GM18519 (cell line): ENCODE measurements at regions not wholly inside any gene's neighbourhood (a gene's known extent, or its start where the extent isn't known, plus 50 kb on each side); places are given as distances from the start of the nearest gene placed in this dataset.
"Not testable (repeated sequence)": the region's sequence is repeated elsewhere in the genome, so short reads cannot be mapped to it uniquely, and the experiment has no call there.

ENCODE experiments used
- ATAC-seq: cut with Tn5 transposase; IDR thresholded peaks from one replicate; pipeline ENCODE4 v1.9.1; 2021; ENCODE audit warnings: mild to moderate bottlenecking, moderate library complexity; ENCODE audit not compliant: unreplicated experiment, low FRiP score

DNA sequence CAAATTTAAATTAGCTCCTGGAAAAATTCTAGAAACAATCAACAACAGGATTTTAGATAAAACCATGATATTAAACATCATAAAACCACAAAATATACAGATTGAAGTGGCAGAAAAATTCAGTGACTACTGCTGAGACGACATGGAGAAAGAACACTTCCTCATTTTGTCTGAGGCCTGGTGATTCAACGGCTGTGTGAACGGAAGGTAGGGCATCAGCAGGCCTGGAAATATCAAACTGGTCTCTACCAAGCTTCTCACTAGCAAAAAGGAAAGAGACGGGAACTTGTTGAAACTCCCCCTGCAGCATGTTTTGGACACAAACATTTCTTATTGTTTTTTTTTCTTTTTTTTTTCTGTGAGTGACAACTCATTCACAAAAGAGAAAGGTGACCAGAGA, 58.0 kb upstream of the AHI1 start:
- peak; percentile 55 for ATAC-seq

DNA sequence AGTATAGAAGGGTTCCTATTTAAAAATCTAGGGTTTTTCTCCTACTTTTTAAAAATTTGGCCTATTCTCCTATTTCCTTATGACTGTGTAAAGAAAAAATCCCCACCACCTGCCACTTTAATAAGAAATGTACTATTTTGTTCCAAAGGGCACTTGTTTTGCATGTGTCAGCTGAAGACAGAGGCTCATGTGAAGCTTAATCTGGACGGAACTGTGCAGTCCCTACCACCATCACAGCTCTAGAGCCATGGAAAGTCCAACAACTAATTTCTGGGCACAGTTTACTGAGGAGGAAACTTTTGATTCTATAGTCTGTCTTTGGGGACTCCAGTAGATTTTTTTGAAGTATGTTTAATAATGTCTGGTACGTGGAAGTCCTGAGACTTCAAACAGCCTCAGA, 60.0 kb upstream of the AHI1 start:
- ATAC-seq = no peak

DNA sequence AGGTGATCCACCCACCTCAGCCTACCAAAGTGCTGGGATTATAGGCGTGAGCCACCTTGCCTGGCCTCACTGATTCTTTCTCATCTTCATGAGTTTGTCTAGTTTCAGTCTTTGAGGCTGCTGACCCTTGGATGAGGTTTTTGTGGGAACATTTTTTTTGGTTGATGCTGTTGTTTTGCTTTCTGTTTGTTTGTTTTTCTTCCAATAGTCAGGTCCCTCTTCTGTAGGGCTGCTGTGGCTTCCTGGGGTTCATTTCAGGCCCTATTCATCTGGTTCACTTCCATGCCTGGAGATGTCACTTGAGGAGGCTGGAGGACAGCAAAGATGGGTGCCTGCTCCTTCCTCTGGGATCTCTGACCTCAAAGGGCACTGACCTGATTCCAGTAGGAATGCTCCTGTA, 68.1 kb upstream of the AHI1 start:
- not testable (repeated sequence) for ATAC-seq

DNA sequence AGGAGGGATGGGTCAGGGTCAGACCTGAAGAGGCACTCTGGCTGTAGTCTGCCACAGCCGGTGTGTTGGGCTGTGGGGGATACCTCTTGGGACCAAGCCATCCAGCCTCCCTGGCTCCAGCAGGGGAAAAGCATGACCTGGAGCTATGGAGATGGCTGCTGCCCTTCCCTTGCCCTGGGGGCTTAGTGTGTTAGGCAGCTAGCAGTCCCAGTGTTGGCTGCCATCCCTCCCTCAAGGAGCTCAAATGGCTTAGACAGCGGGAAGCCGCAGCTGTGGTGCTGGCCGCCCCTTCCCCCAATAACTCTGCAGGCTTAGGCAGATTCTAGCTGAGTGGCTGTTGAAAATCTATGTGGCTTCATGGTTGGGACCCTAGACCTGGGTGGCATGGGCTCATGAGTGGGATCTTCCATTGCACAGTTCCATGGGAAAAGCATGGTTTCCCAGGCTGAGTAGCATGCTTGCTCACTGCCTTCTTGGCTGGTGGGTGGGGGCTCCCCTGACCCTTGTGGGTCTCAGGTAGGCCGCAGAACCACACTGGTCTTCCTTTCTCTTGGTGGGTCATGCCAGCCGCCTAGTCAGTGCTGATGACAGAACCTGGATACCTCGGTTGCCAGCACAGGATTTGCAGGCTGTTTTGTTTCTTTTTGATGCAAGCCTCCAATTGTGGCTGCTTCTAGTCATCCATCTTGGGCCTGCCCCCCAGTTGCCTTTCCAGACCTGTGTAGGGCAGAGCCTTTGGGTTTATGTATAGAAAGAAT, 69.0 kb upstream of the AHI1 start:
- no peak for ATAC-seq

DNA sequence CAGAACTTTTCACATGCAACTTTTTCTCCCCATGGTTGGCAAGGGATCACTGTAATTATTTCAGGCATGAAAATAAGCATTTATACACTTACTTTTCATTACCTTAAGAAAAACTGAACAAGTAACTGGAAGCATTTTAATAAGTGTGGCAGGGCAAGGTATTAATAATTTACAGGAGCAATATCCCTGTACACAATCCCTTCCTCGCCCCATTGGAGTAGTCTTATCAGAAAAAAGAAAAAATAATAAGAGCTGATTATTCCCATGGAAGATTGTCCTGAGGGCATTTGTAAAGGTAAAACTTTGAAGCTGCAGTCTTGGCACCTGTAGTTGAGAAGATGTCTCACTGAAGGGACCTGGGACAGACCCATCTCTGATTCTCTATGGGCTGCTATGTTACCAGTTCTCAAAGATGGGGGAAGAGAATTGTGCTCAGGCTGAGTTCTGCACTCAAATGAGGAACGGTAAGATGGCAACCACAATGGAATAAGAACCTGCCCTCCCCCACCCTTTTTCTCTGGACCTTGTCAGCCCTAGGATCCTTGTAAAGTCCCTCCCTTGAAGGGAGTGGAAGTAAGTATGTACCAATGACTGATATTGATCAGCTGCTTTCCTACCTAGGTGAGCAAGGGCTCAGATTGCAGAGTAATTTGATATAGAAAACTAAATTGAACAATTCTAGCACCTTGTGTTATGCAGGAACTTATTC, 70.0 kb upstream of the AHI1 start:
- ATAC-seq = no peak

DNA sequence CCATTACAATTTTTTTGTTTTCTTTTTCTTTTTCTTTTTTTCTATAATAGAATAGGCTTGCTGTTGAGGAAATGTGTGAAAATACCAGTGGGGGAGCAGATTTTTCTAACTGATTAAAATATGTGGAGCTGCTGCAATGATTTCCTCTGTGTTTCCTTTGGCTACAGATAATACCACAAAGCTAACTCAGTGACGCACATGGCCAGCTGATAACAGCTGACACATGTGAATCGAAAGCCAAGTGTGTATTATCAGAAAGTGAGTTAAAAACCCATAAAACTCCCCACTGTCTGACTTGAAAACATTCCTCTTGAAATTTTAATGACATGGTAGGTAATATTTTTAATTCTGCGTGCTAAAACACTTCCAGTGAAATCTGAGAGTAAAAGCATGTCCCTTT, 70.8 kb upstream of the AHI1 start:
- ATAC-seq = no peak

DNA sequence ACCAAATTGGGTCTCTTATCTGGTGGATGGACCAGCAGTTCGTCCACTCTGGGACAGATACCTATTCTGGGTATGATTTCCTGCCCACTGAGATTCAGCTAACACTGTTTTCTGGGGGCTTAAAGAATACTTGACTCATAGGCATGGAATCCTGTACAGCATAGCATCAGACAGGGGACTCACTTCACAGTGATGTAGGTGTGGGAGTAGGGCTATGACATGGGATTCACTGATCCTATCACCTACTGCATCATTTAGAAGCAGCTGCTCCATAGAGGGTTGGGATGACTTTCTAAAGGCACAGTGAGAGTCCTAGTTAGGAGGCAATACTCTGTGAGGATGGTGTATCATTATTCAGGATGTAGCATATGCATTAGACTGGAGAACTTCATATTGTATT, 74.5 kb upstream of the AHI1 start:
- ATAC-seq = no peak

DNA sequence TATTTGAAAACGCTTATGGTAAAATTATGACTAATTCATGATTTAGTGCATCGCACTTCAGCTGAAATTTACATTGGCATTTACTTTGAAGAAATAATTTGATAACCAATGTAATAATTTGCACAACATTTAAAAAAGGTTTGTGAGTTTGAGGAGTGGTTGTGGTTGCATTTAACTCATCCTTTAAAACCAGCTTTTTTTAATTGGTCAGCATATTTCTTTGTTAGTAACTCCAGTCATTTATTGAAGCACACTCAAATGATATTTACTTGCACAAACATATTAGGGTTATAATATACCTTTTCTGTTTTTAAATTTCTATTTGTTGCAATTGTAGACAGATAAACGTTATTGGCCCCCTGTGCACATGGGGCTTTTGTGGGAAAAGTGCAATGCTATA, 78.1 kb upstream of the AHI1 start:
- ATAC-seq = no peak

DNA sequence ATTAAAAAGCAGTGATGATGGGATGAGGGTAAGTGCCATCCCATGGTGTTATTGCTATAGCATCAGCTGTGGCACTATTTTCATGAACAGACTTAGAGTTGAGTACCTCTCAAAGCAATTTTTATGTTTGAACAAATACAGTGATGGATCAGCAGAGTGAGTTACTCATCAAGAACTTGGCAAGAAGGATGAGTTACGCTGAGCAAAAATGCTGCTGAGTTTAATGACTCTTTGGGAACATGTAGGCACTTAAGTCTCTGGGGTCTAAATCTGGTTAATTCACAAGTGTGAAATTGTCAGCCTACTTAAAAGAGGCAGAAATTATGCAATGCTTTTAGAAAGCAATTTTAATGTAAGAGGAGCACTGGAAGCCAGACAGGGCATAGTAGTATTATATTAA, 78.5 kb upstream of the AHI1 start:
- ATAC-seq = no peak

DNA sequence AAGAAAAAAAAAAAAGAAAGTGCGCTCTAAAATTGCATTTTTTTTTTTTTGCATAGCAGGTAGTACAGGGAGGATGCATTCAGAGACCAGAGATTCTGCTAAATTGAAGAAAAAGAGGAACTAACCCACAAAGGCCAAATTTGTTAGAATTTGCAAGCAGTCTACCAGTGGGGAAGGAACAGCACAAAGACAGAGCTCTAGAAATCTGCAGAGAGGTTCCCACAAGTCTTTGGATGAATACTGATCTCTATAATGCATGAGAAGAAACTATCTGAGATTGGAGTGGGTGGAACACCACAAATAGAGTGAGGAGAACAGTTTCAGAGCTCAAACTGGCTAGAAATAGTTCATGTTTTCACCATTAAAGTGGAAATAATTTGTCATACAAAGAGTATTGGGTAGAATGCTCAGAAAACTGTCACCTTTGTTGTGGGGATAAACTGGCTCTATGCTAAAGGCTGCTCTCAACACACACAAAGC, 79.6 kb upstream of the AHI1 start:
- peak; percentile 94 for ATAC-seq

DNA sequence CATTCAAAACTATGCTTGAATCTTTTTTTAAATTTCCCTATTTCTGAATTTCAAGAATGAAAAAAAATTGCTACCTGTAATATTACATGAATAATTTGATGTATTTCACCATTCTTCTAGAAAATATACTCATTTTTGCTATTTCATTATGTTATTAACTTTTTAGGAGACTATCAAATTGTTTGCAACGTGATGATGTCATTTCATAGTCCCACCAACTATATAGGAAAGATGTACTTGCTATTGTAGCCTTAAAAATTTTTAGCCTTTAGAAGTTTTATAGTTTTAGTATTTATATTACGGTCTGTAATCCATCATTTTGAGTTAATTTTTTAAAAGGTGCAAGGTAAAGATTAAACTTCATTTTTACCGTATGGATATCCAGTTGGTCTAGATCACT, 81.4 kb upstream of the AHI1 start:
- no peak for ATAC-seq

DNA sequence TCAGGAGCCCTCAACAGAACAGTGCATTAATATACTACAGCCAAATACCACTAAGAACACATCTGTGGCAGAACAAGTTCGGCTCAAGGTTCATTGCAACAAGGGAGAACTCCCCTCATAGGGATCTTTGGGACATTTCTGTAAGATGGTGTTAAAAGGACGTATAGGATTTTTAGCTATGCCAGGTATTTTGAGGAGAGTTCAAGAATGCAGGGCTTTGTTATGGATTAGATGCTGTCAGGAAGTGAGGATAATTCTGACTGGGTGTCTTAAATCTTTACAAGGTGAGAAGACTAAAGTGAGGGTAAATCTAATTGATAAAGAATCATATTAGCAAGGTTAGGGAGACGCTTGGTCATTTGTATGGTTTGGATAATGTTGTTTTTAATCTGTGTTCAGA, 83.7 kb upstream of the AHI1 start:
- no peak for ATAC-seq

DNA sequence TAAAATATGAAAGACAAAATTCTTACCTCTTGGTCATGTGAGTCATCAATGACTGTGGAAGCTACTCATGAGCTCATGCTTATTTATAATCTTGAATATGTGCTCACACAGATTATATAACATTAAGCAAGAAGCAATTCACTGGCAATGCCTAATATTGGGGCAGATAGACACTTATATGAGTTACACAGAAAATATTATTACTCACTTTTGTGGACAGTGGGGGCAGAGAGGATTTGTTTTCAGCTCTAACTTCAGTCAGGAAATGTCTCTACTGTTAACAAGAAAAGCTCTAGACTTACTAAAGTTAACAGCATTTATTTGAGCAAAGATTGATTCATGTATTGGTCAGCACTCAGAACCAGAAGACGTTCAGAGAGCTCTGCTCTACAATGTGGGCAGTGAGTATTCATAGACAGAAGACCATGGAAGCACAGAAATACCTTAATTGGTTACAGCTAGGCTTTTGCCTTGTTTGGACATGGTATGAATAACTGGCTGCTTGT, 85.8 kb upstream of the AHI1 start:
- ATAC-seq = no peak

DNA sequence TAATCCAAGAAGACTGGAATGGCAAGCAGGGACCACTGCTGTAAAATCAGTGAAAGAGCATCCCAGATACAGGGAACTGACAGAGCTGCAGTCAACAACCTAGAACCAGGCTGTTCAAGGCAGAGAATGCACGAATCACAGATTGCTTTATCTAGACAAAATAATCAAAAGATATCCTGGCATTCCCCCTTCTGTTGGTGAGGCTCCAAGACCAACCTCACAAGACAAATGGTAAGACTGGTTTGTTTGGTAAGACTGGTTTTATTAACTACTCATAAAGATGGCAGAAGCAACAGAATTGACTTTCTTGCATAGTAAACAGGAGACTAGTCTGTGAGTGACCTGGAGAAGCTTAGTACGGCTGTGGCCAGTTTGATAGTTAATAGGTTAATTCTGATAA, 88.8 kb upstream of the AHI1 start:
- ATAC-seq = no peak

DNA sequence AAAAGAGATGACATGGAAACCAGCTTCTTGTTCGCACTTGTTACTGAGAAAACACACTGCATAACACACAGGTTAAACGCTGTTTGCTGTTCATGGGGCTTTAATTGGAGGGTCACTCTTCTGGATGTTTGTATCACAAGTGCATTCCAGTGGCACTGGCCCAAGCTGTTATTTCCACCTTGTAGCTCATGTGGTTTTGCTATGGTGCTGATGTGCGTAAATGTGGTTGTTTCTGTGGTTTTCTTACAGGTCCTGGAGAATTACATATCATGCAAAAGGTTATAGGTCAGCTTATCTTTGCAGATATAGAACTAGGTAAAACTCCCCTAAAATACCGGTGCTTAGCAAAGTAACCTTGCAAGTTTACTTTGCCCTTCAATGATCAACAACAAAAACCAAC, 89.3 kb upstream of the AHI1 start:
- no peak for ATAC-seq

DNA sequence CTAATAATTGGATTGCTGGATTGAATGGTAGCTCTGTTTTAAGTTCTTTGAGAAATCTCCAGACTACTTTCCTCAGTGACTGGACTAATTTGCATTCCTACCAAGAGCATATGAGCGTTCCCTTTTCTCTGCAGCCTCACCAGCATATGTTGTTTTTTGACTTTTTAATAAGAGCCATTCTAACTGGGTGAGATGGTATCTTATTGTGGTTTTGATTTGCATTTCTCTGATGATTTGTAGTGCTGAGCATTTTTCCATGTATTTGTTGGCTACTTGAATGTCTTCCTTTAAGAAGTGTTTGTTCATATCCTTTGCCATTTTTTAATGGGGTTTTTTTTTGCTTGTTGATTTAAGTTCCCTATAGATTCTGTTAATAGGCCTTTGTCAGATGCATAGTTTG, 94.7 kb upstream of the AHI1 start:
- no peak for ATAC-seq

DNA sequence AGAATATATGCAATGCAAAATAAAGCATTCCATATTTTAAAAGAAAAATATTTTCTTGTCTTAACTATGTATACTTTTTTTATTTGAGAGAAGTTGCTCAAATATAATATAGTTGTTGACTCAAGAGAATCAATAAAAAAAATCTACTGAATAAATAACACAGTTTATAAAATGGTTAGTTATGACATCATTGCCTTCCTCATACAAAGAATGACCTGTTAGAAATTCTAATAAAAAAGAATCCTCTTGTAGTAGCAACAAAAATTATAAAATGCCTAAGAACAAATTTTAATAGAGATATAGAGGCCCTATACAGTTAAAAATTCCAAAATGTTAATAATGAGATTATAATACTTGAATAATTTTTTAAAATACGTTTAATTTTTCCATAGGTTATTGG, 96.5 kb upstream of the AHI1 start:
- ATAC-seq = no peak

DNA sequence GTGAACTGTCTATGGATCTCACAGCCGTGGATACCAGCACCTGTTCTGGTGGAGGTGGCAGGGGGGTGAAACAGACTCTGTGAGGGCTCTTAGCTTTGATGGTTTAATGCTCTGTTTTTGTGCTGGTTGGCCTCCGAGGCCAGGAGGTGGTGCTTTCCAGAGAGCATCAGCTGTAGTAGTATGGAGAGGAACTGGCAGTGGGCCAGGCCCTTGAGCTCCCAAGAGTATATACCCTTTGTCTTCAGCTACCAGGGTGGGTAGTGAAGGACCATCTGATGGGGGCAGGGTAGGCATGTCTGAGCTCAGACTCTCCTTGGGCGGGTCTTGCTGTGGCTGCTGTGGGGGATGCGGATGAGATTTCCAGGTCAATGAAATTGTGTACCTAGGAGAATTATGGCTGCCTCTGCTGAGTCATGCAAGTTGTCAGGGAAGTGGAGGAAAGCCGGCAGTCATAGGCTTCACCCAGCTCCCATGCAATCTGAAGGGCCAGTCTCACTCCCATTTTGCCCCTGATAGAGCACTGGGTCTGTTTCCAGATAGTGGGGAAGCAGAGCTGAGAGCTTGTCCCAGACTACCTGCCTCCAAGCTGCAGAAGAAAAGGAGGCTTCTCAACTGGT, 102.7 kb upstream of the AHI1 start:
- no peak for ATAC-seq

DNA sequence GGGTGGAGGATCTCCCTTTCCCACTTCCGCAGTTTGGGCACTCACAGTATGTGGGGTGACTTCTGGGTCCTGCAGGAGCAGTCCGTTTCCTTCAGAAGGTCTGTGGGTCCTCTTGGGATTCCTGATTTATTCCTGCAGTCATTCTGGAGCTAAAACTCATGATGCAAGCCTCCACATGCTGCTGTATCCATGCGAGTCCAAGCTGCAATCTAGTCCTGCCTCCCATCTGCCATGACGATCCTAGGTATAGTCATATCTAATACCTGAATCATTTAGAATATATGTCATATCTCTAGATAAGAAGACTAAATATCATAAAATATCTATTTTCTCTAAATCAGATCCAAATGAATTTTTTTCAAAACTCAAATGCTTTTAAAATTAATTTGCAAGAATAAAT, 103.4 kb upstream of the AHI1 start:
- ATAC-seq = no peak

DNA sequence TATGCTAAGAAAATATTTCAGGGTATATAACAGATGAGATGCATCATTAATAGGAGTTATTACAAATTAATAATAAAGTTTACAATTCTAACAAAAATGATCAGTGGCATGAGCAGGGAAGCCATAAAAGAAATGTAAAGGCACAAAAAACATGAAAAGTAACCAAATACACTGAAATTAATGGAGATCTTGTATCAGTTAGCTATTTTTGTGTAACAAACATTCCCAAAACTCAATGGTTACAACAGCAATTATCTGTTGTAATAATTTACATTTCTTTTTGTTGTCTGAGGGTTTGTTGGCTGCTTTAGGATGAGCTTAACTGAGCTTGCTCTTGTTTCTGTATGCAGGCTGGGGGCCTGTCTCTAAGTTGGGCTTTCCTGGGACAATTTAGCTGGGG, 104.3 kb upstream of the AHI1 start:
- ATAC-seq = no peak

DNA sequence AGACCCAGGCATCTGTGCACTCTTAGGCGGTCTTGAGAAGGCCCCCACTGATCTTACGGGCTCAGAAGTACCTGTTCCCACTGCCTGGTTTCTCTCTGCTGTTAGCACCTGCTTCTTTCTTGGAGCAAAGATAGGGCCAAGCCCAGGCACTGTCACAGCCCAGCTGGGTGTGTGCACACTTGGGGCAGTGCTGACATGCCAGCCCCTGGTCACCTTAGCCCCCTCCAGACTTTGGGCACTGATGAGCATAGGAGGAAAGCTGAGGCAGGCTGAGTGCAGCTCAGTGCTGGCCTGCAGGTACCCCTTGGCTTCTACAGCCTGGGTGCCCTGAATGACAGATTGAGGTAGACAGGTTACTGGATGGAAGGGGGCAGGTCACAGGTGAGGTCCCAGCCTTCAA, 105.7 kb upstream of the AHI1 start:
- no peak for ATAC-seq
